ENCODE measurements at regions not wholly inside any gene's neighbourhood (a gene's known extent, or its start where the extent isn't known, plus 50 kb on each side); places are given as distances from the start of the nearest gene placed in this dataset.

- CTCF ChIA-PET (ENCODE audit: partially characterized antibody) = no interaction called here
- no peak for FAIRE-seq
These were observed 219.3 kb downstream of the PLPP3 start for GRCh38 chr1:56360021-56360420.

More at GRCh38 chr1:56360021-56360420, 219.3 kb downstream of the PLPP3 start:
- Histone ChIP-seq H2AK5ac (ENCODE audit: low read depth, low read length) (no peak overlapping the region), H3K14ac (ENCODE audit: insufficient read length) (no peak overlapping the region), H3K27ac (ENCODE audit: low read depth, low read length) (no peak overlapping the region), H4K8ac (ENCODE audit: extremely low read depth, insufficient read depth, low read length) (no peak overlapping the region), H4K20me1 (replicated peaks in 1 of 2; ENCODE audit: control insufficient read depth in 1 of 2, insufficient read depth in 2 of 2, low read length in 2 of 2) (no peaks in the 10 kb centered on the region), H3K23me2 (ENCODE audit: low read depth, low read length) (no peaks in the 10 kb centered on the region), H3K9ac (replicated peaks in 1 of 4; ENCODE audit: extremely low read depth in 1 of 4, low read depth in 3 of 4, low read length in 3 of 4) (no peak overlapping the region), H3K27me3 (replicated peaks in 1 of 4; ENCODE audit: control insufficient read depth in 3 of 4, extremely low read depth in 1 of 4, insufficient read depth in 3 of 4, low read length in 3 of 4) (no peaks in the 10 kb centered on the region), H3K4ac (replicated peaks; ENCODE audit: insufficient read length, low read depth, low read length) (no peak overlapping the region), H3K9me3 (ENCODE audit: insufficient read depth in 2 of 2, low read depth in 1 of 2, low read length in 1 of 2) (no peaks in the 10 kb centered on the region), H3K4me1 (replicated peaks in 1 of 4; ENCODE audit: control insufficient read depth in 3 of 4, insufficient read depth in 4 of 4, low read length in 3 of 4) (no peaks in the 10 kb centered on the region), H3K36me3 (ENCODE audit: control insufficient read depth in 2 of 4, insufficient read depth in 4 of 4, low read length in 3 of 4) (no peaks in the 10 kb centered on the region), H4K5ac (ENCODE audit: insufficient read length, low read depth, low read length) (no peak overlapping the region), H2BK5ac (ENCODE audit: low read depth, low read length) (no peak overlapping the region), H3K79me1 (ENCODE audit: low read depth, low read length) (no peaks in the 10 kb centered on the region), H3K4me3 (ENCODE audit: extremely low read depth in 1 of 4, insufficient read depth in 2 of 4, low read depth in 3 of 4, low read length in 4 of 4) (no peak overlapping the region), H2BK20ac (ENCODE audit: low read length) (no peak overlapping the region), H2BK15ac (ENCODE audit: low read length) (no peak overlapping the region), H3K79me2 (ENCODE audit: control insufficient read depth in 1 of 2, insufficient read depth in 2 of 2, low read length in 2 of 2) (no peaks in the 10 kb centered on the region), H2BK120ac (replicated peaks; ENCODE audit: low read depth, low read length) (no peak overlapping the region), H3K18ac (ENCODE audit: extremely low read depth, low read length) (no peak overlapping the region), H3K23ac (ENCODE audit: insufficient read length) (no peak overlapping the region), H2AFZ (ENCODE audit: low read length) (no peak overlapping the region), H4K91ac (replicated peaks; ENCODE audit: insufficient read length, low read length) (no peak overlapping the region), H3K4me2 (ENCODE audit: insufficient read depth in 1 of 2, low read depth in 2 of 2, low read length in 2 of 2) (no peak overlapping the region), H3K56ac (replicated peaks; ENCODE audit: insufficient read length, low read depth, low read length) (no peak overlapping the region), H2BK12ac (ENCODE audit: low read depth, low read length) (no peak overlapping the region)
- no peak for DNase-seq (ENCODE audit: low read depth in 1 of 2, low spot score in 2 of 2)
- TF ChIP-seq CHD1 (IDR thresholded peaks at IDR 0.05; ENCODE audit: low read depth, low read length) = no peak
- no peak for TF ChIP-seq POLR2AphosphoS5 (IDR thresholded peaks at IDR 0.05; ENCODE audit: low read depth, low read length)
- TF ChIP-seq SIRT6 (IDR thresholded peaks at IDR 0.05; ENCODE audit: low read length) = no peak
- no peak for TF ChIP-seq FOSL1 (IDR thresholded peaks at IDR 0.05; ENCODE audit: insufficient read depth, low read depth, low read length)
- no peak for TF ChIP-seq RBBP5 (IDR thresholded peaks at IDR 0.05; ENCODE audit: borderline replicate concordance, low read depth, low read length)
- no peak for TF ChIP-seq SRF (IDR thresholded peaks at IDR 0.05; ENCODE audit: low read depth, low read length)
- no peak for TF ChIP-seq CBX8 (IDR thresholded peaks at IDR 0.05; ENCODE audit: borderline replicate concordance, low read depth, low read length)
- TF ChIP-seq JUND (IDR thresholded peaks at IDR 0.05; ENCODE audit: low read length) = no peak
- TF ChIP-seq HDAC6 (IDR thresholded peaks at IDR 0.05; ENCODE audit: low read depth, low read length) = no peak
- no peak for TF ChIP-seq CHD2 (IDR thresholded peaks at IDR 0.05; ENCODE audit: low read length)
- TF ChIP-seq CREB1 (IDR thresholded peaks at IDR 0.05) = no peak
- 97% methylated on average over 3 of the region's 3 CpGs; no CpG with 5 or more reads in 1 of the 2 experiments for WGBS, 2 experiments (ENCODE audit: extremely low coverage in 1 of 2, insufficient coverage in 1 of 2, insufficient read length in 1 of 2, insufficient replicate concordance in 2 of 2, low coverage in 1 of 2, low lambda C conversion rate in 2 of 2, missing lambda C conversion rate in 1 of 2)
- POLR2A ChIA-PET (ENCODE audit: partially characterized antibody) = interaction anchor here (1.6 kb wide), 1 partner anchor 11 kb away, joined by 5 read pairs; no protein-coding TSS in a partner anchor
